Neural cell (in vitro differentiated cells): ENCODE measurements at regions not wholly inside any gene's neighbourhood (a gene's known extent, or its start where the extent isn't known, plus 50 kb on each side); places are given as distances from the start of the nearest gene placed in this dataset.

Experiments used
- H2AFZ ChIP-seq: fragments of 200-600, 300-800 bp; sonication (generic), shearing (Covaris generic); 2 replicates; pipeline ENCODE4 v1.6.0; 2014; ENCODE audit warnings: low read depth, mild to moderate bottlenecking, antibody characterized with exemption, low read length, moderate library complexity
- H3F3A ChIP-seq: fragments of 200-600 bp; shearing (Covaris generic); 2 replicates; pipeline ENCODE4 v1.6.1; 2016; ENCODE audit warnings: mild to moderate bottlenecking, moderate library complexity, mixed read lengths, antibody characterized with exemption, low read length; ENCODE audit not compliant: insufficient read depth, poor library complexity, severe bottlenecking
- H3K27ac ChIP-seq: fragments of 200-600, 300-800 bp; sonication (generic), shearing (Covaris generic); 2 replicates; pipeline ENCODE4 v1.5.1; 2014; ENCODE audit warnings: mild to moderate bottlenecking, low read length, moderate library complexity
- H3K27me3 ChIP-seq: fragments of 300-800, 200-600 bp; sonication (generic), shearing (Covaris generic); 2 replicates; pipeline ENCODE4 v1.6.0; 2014; ENCODE audit warnings: mild to moderate bottlenecking, low read depth, low read length, moderate library complexity; ENCODE audit not compliant: insufficient read depth
- H3K36me3 ChIP-seq: fragments of 300-800, 200-600 bp; sonication (generic), shearing (Covaris generic); 2 replicates; pipeline ENCODE4 v1.5.1; 2014; ENCODE audit warnings: mild to moderate bottlenecking, antibody characterized with exemption, low read length, moderate library complexity; ENCODE audit not compliant: insufficient read depth
- H3K4me2 ChIP-seq: fragments of 300-800, 200-600 bp; sonication (generic), shearing (Covaris generic); 2 replicates; pipeline ENCODE4 v1.6.0; 2014; ENCODE audit warnings: mild to moderate bottlenecking, low read length
- H3K4me3 ChIP-seq: fragments of 300-800, 200-600 bp; sonication (generic), shearing (Covaris generic); 2 replicates; pipeline ENCODE4 v1.5.1; 2014; ENCODE audit warnings: mild to moderate bottlenecking, low read length, moderate library complexity
- H3K79me2 ChIP-seq: fragments of 200-600 bp; shearing (Covaris generic); replicated peaks from 2 replicates; pipeline ENCODE4 v1.6.0; 2014; ENCODE audit warnings: mild to moderate bottlenecking, low read length, moderate library complexity; ENCODE audit not compliant: insufficient read depth
- H3K9ac ChIP-seq: fragments of 300-800, 200-600 bp; sonication (generic), shearing (Covaris generic); 2 replicates; pipeline ENCODE4 v1.6.1; 2016; ENCODE audit warnings: mild to moderate bottlenecking, low read length, mixed read lengths
- H3K9me2 ChIP-seq: fragments of 200-600 bp; shearing (Covaris generic); 2 replicates; pipeline ENCODE4 v1.6.1; 2016; ENCODE audit warnings: mild to moderate bottlenecking, low read length, mixed read lengths; ENCODE audit not compliant: insufficient read depth
- H3K9me3 ChIP-seq: fragments of 200-600, 300-800 bp; sonication (generic), shearing (Covaris generic); 2 replicates; pipeline ENCODE4 v1.6.1; 2016; ENCODE audit warnings: mild to moderate bottlenecking, mixed run types, low read length, moderate library complexity, mixed read lengths
- H4K20me1 ChIP-seq: fragments of 200-600 bp; shearing (Covaris generic); 2 replicates; pipeline ENCODE4 v1.6.1; 2016; ENCODE audit warnings: mild to moderate bottlenecking, mixed run types; ENCODE audit not compliant: insufficient read depth
- CTCF ChIP-seq: fragments of 450-650 bp; IDR thresholded peaks from 2 replicates; pipeline ENCODE4 v1.5.1; 2014; ENCODE audit warnings: antibody characterized with exemption, mild to moderate bottlenecking, moderate library complexity; ENCODE audit not compliant: poor library complexity, severe bottlenecking
- EP300 ChIP-seq: fragments of 450-650 bp; conservative IDR thresholded peaks from 2 replicates; pipeline ENCODE4 v1.6.1; 2014; ENCODE audit warnings: antibody characterized with exemption, mild to moderate bottlenecking, moderate library complexity; ENCODE audit not compliant: poor library complexity, severe bottlenecking
- MXI1 ChIP-seq: fragments of 450-650 bp; conservative IDR thresholded peaks from 2 replicates; pipeline ENCODE4 v1.6.1; 2014; ENCODE audit warnings: antibody characterized with exemption, mild to moderate bottlenecking; ENCODE audit not compliant: poor library complexity, severe bottlenecking
- POLR2AphosphoS5 ChIP-seq: IDR thresholded peaks from 2 replicates; pipeline ENCODE4 v1.6.1; 2012
- RAD21 ChIP-seq: fragments of 450-650 bp; conservative IDR thresholded peaks from 2 replicates; pipeline ENCODE4 v1.6.1; 2014; ENCODE audit warnings: antibody characterized with exemption, mild to moderate bottlenecking, moderate library complexity
- REST ChIP-seq: IDR thresholded peaks from 2 replicates; pipeline ENCODE4 v1.6.1; 2012; ENCODE audit warnings: borderline replicate concordance
- SMC3 ChIP-seq: fragments of 450-650 bp; conservative IDR thresholded peaks from 2 replicates; pipeline ENCODE4 v1.6.1; 2014; ENCODE audit warnings: antibody characterized with exemption, mild to moderate bottlenecking, moderate library complexity; ENCODE audit not compliant: poor library complexity
- TAF1 ChIP-seq: IDR thresholded peaks from 2 replicates; pipeline ENCODE4 v1.6.1; 2012; ENCODE audit warnings: low read depth

DNA sequence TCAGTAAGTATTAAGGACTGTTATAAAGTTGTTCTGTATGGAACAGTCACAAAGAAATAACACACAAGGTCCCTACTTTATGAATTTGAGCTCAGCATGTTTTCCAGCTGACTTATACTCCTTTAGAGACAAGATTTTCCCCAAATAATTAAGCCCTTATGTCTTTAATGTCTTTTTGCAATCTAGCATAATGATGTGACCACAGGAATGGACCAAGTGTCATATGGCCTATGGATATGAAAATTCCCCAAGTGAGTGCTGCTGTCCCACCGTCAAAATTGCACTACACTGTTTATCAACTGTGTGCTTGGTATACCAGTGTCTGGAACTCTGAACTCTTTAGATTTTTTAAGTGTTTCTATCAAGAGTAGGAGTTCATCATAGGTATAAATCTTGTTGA is 369.6 kb downstream of the PID1 start:
- H3K4me3 ChIP-seq: no peak overlapping the region
- TF ChIP-seq MXI1 (no peak), REST (no peak), POLR2AphosphoS5 (no peak), EP300 (no peak), TAF1 (no peak), SMC3 (no peak)
- no peaks in the 10 kb centered on the region for H3K27me3 ChIP-seq
- H3K9me2 ChIP-seq: no peaks in the 10 kb centered on the region
- no peaks in the 10 kb centered on the region for H3K36me3 ChIP-seq
- no peaks in the 10 kb centered on the region for H3F3A ChIP-seq
- no peak overlapping the region for H3K9ac ChIP-seq
- H3K27ac ChIP-seq: no peak overlapping the region
- H3K9me3 ChIP-seq: no peaks in the 10 kb centered on the region
- no peak overlapping the region for H2AFZ ChIP-seq
- no peak overlapping the region for H3K4me2 ChIP-seq
- H4K20me1 ChIP-seq: no peaks in the 10 kb centered on the region
- no peaks in the 10 kb centered on the region for H3K79me2 ChIP-seq

- Histone ChIP-seq H2AFZ (no peak overlapping the region), H3K79me2 (no peaks in the 10 kb centered on the region), H3K9me2 (no peaks in the 10 kb centered on the region), H3K4me2 (no peak overlapping the region), H3K9me3 (no peaks in the 10 kb centered on the region), H3F3A (no peaks in the 10 kb centered on the region), H3K27me3 (no peaks in the 10 kb centered on the region), H3K9ac (no peak overlapping the region), H3K36me3 (no peaks in the 10 kb centered on the region), H3K27ac (no peak overlapping the region), H4K20me1 (no peaks in the 10 kb centered on the region), H3K4me3 (no peak overlapping the region)
- no peak for TF ChIP-seq RAD21
- no peak for TF ChIP-seq CTCF
- no peak for TF ChIP-seq REST
- TF ChIP-seq EP300: no peak
- no peak for TF ChIP-seq TAF1
Measured at GRCh38 chr2:228878138-228878537, 392.9 kb downstream of the PID1 start.
